ENCODE measurements at regions not wholly inside any gene's neighbourhood (a gene's known extent, or its start where the extent isn't known, plus 50 kb on each side); places are given as distances from the start of the nearest gene placed in this dataset.

GRCh38 chr6:165869526-165869925 is 206.5 kb upstream of the PDE10A start:
- H3K9ac ChIP-seq (ENCODE audit: low read length), result no peak overlapping the region
- H3K4me2 ChIP-seq (ENCODE audit: low read depth, low read length, poor library complexity, severe bottlenecking), result no peak overlapping the region
- H3K9me3 ChIP-seq (ENCODE audit: low read length), result no peaks in the 10 kb centered on the region
- H4K20me1 ChIP-seq (ENCODE audit: insufficient read depth, low read depth, low read length), result no peaks in the 10 kb centered on the region
- no peaks in the 10 kb centered on the region for H3K9me2 ChIP-seq (replicated peaks; ENCODE audit: insufficient read depth, low read length)
- no peak overlapping the region for H3K27ac ChIP-seq (ENCODE audit: low read length)
- DNase-seq, result no peak
- H3K79me2 ChIP-seq (ENCODE audit: low read length), result no peaks in the 10 kb centered on the region
- no peaks in the 10 kb centered on the region for H3K4me1 ChIP-seq (ENCODE audit: low read length)
- no peak overlapping the region for H2AFZ ChIP-seq (ENCODE audit: low read length)
- no peaks in the 10 kb centered on the region for H3K36me3 ChIP-seq (ENCODE audit: insufficient read depth, low read length)
- no peaks in the 10 kb centered on the region; the same call in 1 of the 2 replicates for H3K27me3 ChIP-seq (ENCODE audit: low read length)
- H3K4me3 ChIP-seq (ENCODE audit: low read length), result no peak overlapping the region

DNA sequence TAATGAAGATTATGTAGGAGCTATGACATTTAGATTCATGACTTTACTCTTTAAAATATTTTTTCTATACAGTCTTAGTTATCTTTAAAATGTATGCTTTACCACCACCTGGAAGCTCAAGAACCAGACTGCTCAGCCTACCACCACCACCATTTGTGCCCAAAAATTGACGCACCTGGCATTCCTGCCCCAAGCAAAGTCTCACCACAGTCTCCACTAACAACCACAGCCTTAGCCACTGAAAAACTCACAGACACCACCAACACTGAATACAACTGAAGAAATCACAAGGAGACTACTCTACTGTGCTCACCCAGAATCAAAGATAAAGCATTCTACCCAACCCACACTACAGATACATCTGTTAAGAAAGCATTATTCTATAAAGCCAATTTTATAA is 201.9 kb upstream of the PDE10A start:
- no peak for DNase-seq
- Histone ChIP-seq H4K20me1 (ENCODE audit: insufficient read depth, low read depth, low read length) (no peaks in the 10 kb centered on the region), H3K36me3 (ENCODE audit: insufficient read depth, low read length) (no peaks in the 10 kb centered on the region), H3K79me2 (ENCODE audit: low read length) (no peaks in the 10 kb centered on the region), H3K4me2 (ENCODE audit: low read depth, low read length, poor library complexity, severe bottlenecking) (no peak overlapping the region), H3K9ac (ENCODE audit: low read length) (no peak overlapping the region), H3K9me2 (replicated peaks; ENCODE audit: insufficient read depth, low read length) (no peaks in the 10 kb centered on the region), H3K27ac (ENCODE audit: low read length) (no peak overlapping the region), H3K4me1 (ENCODE audit: low read length) (no peaks in the 10 kb centered on the region), H2AFZ (ENCODE audit: low read length) (no peak overlapping the region), H3K9me3 (ENCODE audit: low read length) (no peaks in the 10 kb centered on the region), H3K4me3 (ENCODE audit: low read length) (no peak overlapping the region), H3K27me3 (ENCODE audit: low read length) (no peaks in the 10 kb centered on the region; the same call in 1 of the 2 replicates)

GRCh38 chr6:165864218-165864617 is 201.2 kb upstream of the PDE10A start:
- H3K27ac ChIP-seq (ENCODE audit: low read length), result no peak overlapping the region
- no peak overlapping the region for H3K4me3 ChIP-seq (ENCODE audit: low read length)
- H3K9me3 ChIP-seq (ENCODE audit: low read length), result no peaks in the 10 kb centered on the region
- H3K4me2 ChIP-seq (ENCODE audit: low read depth, low read length, poor library complexity, severe bottlenecking), result no peak overlapping the region
- no peak overlapping the region for H2AFZ ChIP-seq (ENCODE audit: low read length)
- H3K36me3 ChIP-seq (ENCODE audit: insufficient read depth, low read length), result no peaks in the 10 kb centered on the region
- no peak overlapping the region for H3K9ac ChIP-seq (ENCODE audit: low read length)
- no peak for DNase-seq
- no peaks in the 10 kb centered on the region for H3K9me2 ChIP-seq (replicated peaks; ENCODE audit: insufficient read depth, low read length)
- H3K79me2 ChIP-seq (ENCODE audit: low read length), result no peaks in the 10 kb centered on the region
- no peaks in the 10 kb centered on the region for H3K4me1 ChIP-seq (ENCODE audit: low read length)
- H3K27me3 ChIP-seq (ENCODE audit: low read length), result no peaks in the 10 kb centered on the region; the same call in 1 of the 2 replicates
- no peaks in the 10 kb centered on the region for H4K20me1 ChIP-seq (ENCODE audit: insufficient read depth, low read depth, low read length)

- no peaks in the 10 kb centered on the region for H3K9me3 ChIP-seq (ENCODE audit: low read length)
These were observed 200.8 kb upstream of the PDE10A start for GRCh38 chr6:165863801-165864200.

GRCh38 chr6:165862813-165863212 is 199.8 kb upstream of the PDE10A start:
- H2AFZ ChIP-seq (ENCODE audit: low read length), result no peak overlapping the region
- H3K9ac ChIP-seq (ENCODE audit: low read length), result no peak overlapping the region
- H3K9me2 ChIP-seq (replicated peaks; ENCODE audit: insufficient read depth, low read length), result no peaks in the 10 kb centered on the region
- H4K20me1 ChIP-seq (ENCODE audit: insufficient read depth, low read depth, low read length), result no peaks in the 10 kb centered on the region
- DNase-seq, result no peak
- no peaks in the 10 kb centered on the region for H3K79me2 ChIP-seq (ENCODE audit: low read length)
- H3K4me2 ChIP-seq (ENCODE audit: low read depth, low read length, poor library complexity, severe bottlenecking), result no peak overlapping the region
- H3K4me1 ChIP-seq (ENCODE audit: low read length), result no peaks in the 10 kb centered on the region
- no peaks in the 10 kb centered on the region for H3K9me3 ChIP-seq (ENCODE audit: low read length)
- no peaks in the 10 kb centered on the region for H3K36me3 ChIP-seq (ENCODE audit: insufficient read depth, low read length)
- H3K27ac ChIP-seq (ENCODE audit: low read length), result no peak overlapping the region
- H3K4me3 ChIP-seq (ENCODE audit: low read length), result no peak overlapping the region
- H3K27me3 ChIP-seq (ENCODE audit: low read length), result no peaks in the 10 kb centered on the region; the same call in 1 of the 2 replicates

More at GRCh38 chr6:165863801-165864200, 200.8 kb upstream of the PDE10A start:
- H3K4me3 ChIP-seq (ENCODE audit: low read length), result no peak overlapping the region
- H3K27me3 ChIP-seq (ENCODE audit: low read length), result no peaks in the 10 kb centered on the region; the same call in 1 of the 2 replicates
- no peak overlapping the region for H2AFZ ChIP-seq (ENCODE audit: low read length)
- no peaks in the 10 kb centered on the region for H3K4me1 ChIP-seq (ENCODE audit: low read length)
- H3K36me3 ChIP-seq (ENCODE audit: insufficient read depth, low read length), result no peaks in the 10 kb centered on the region
- H4K20me1 ChIP-seq (ENCODE audit: insufficient read depth, low read depth, low read length), result no peaks in the 10 kb centered on the region
- no peak overlapping the region for H3K9ac ChIP-seq (ENCODE audit: low read length)
- H3K79me2 ChIP-seq (ENCODE audit: low read length), result no peaks in the 10 kb centered on the region
- no peaks in the 10 kb centered on the region for H3K9me2 ChIP-seq (replicated peaks; ENCODE audit: insufficient read depth, low read length)
- H3K4me2 ChIP-seq (ENCODE audit: low read depth, low read length, poor library complexity, severe bottlenecking), result no peak overlapping the region
- DNase-seq, result no peak
- H3K27ac ChIP-seq (ENCODE audit: low read length), result no peak overlapping the region

DNA sequence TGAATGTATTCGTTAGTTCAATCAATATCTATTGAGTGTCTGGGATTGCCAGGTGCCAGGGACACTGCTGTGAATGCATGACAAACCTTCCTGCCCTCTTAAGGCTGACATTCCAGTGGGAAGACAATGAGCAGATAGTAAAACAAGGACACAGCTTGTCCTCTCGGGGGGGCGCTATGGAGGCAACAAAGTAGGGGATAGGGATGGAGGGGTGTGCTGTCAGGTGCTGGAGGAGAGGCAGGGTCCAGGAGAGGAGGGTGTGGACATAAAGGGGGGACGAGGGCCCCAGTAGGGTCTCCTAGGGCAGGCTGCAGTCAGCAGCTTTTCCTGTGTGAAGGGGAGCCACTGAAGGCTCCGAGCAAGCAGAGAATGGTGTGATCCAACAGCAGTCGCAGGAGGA is 198.2 kb upstream of the PDE10A start:
- DNase-seq, result no peak
- Histone ChIP-seq H3K9me2 (replicated peaks; ENCODE audit: insufficient read depth, low read length) (no peaks in the 10 kb centered on the region), H3K4me1 (ENCODE audit: low read length) (no peaks in the 10 kb centered on the region), H3K4me3 (ENCODE audit: low read length) (no peak overlapping the region), H3K36me3 (ENCODE audit: insufficient read depth, low read length) (no peaks in the 10 kb centered on the region), H3K4me2 (ENCODE audit: low read depth, low read length, poor library complexity, severe bottlenecking) (no peak overlapping the region), H3K79me2 (ENCODE audit: low read length) (no peaks in the 10 kb centered on the region), H3K27ac (ENCODE audit: low read length) (no peak overlapping the region), H3K9ac (ENCODE audit: low read length) (no peak overlapping the region), H3K9me3 (ENCODE audit: low read length) (no peaks in the 10 kb centered on the region), H4K20me1 (ENCODE audit: insufficient read depth, low read depth, low read length) (no peaks in the 10 kb centered on the region), H2AFZ (ENCODE audit: low read length) (no peak overlapping the region), H3K27me3 (ENCODE audit: low read length) (no peaks in the 10 kb centered on the region; the same call in 1 of the 2 replicates)

- Histone ChIP-seq H3K79me2 (ENCODE audit: low read length) (no peaks in the 10 kb centered on the region), H4K20me1 (ENCODE audit: insufficient read depth, low read depth, low read length) (no peaks in the 10 kb centered on the region), H3K36me3 (ENCODE audit: insufficient read depth, low read length) (no peaks in the 10 kb centered on the region), H3K9ac (ENCODE audit: low read length) (no peak overlapping the region), H3K4me3 (ENCODE audit: low read length) (no peak overlapping the region), H3K27ac (ENCODE audit: low read length) (no peak overlapping the region), H3K27me3 (ENCODE audit: low read length) (no peaks in the 10 kb centered on the region), H3K4me1 (ENCODE audit: low read length) (no peaks in the 10 kb centered on the region), H3K9me2 (replicated peaks; ENCODE audit: insufficient read depth, low read length) (no peaks in the 10 kb centered on the region), H3K4me2 (ENCODE audit: low read depth, low read length, poor library complexity, severe bottlenecking) (no peak overlapping the region), H2AFZ (ENCODE audit: low read length) (no peak overlapping the region), H3K9me3 (ENCODE audit: low read length) (no peaks in the 10 kb centered on the region)
- no peak for DNase-seq
These were observed 195.5 kb upstream of the PDE10A start for GRCh38 chr6:165858586-165858985.

- Histone ChIP-seq H3K9me3 (ENCODE audit: low read length) (no peaks in the 10 kb centered on the region), H4K20me1 (ENCODE audit: insufficient read depth, low read depth, low read length) (no peaks in the 10 kb centered on the region), H3K9ac (ENCODE audit: low read length) (no peak overlapping the region), H3K9me2 (replicated peaks; ENCODE audit: insufficient read depth, low read length) (no peaks in the 10 kb centered on the region), H3K36me3 (ENCODE audit: insufficient read depth, low read length) (no peaks in the 10 kb centered on the region), H2AFZ (ENCODE audit: low read length) (no peak overlapping the region), H3K27me3 (ENCODE audit: low read length) (no peaks in the 10 kb centered on the region), H3K4me2 (ENCODE audit: low read depth, low read length, poor library complexity, severe bottlenecking) (no peak overlapping the region), H3K4me1 (ENCODE audit: low read length) (no peaks in the 10 kb centered on the region), H3K4me3 (ENCODE audit: low read length) (no peak overlapping the region), H3K27ac (ENCODE audit: low read length) (no peak overlapping the region), H3K79me2 (ENCODE audit: low read length) (no peaks in the 10 kb centered on the region)
- DNase-seq, result no peak
These were observed 192.8 kb upstream of the PDE10A start for GRCh38 chr6:165855856-165856255.
